SK-N-DZ (cell line): ENCODE measurements at regions not wholly inside any gene's neighbourhood (a gene's known extent, or its start where the extent isn't known, plus 50 kb on each side); places are given as distances from the start of the nearest gene placed in this dataset.

Experiments
- DNase-seq: peaks from one replicate; pipeline ENCODE4 v3.0.0-alpha.2; 2015; ENCODE audit warnings: low spot score

DNA sequence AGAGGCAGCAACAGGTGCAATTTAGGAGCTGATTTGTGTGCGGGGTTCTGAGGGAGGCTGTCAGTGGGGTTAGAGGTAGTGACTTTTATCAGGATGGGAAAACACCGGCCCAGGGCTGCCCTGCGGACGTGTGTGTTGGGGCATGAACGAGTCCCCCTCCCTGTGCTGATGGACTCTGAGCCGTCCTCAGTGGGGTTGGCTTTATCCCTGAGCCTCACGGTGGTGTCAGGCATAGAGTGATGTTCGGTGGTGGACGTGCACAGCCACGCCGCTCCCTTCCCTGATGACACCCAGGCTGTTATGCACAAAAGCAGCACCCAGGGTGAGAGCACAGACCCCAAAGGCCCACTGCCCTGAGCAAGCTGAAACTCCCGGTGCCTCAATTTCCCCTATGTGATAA is 809.1 kb downstream of the BRD1 start:
- no peak for DNase-seq

DNA sequence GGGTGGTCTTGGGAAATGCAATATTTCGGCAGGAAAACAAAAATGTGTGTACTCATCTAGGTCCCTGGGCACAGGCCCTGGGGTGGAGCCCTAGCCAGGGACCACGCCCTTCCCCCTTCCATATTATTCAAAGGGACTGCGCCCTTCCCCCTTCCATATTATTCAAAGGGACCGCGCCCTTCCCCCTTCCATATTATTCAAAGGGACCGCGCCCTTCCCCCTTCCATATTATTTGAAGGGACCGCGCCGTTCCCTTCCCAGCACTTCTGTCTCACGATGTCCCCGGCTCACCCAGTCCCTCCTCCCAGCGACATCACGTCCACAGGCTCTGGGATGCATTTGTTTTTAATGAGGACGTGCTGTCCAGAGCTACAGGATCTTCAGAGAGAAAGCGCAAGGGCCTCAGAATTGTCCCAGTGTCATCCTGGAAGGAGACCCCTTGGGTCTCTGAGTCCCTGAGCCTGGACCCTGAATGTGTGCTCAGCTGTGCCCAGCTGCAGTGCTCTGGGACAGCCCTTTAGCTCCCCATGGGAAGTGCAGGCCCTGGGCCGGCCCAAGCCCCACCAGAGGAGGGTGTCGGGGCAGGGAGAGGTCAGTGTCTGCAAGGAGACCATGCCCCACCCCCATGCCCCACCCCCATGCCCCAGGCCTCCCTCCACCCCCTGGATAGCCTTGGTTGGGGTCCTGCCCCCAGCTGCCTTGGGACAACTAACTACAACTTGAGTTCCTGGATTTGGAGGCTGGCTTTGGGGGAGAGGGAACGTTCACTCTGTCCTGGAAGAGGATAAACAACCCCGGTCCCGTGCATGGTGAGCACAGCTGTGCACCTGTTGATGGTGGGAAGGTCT is 810.0 kb downstream of the BRD1 start:
- DNase-seq: no peak

DNA sequence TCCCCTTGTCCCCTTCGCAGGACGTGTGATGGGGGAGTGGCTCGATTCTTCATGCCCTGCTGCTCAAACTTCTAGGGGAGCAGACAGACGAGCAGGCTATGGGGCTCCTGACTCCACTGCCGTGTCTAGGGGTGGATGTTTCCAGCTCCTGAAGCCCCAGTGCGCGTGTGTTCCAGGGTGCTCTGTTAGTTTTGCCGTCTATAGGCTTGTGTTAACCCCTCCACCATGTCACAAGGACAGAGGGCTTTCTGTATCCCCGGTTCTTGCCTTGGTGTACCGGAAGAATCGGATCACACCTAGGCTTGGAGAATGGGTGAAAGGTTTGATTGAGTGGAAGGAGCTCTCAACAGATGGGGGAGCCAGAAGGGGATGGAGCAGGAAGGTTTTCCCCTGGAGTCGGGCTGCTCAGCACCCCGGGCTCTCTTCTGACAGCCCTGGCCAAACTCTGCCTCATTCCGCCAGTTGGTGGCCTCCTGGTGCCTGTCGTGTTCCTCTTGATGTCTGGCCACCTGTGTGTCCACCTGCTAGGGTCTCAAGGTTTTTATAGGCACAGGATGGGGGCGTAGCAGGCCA is 810.7 kb downstream of the BRD1 start:
- DNase-seq: no peak

DNA sequence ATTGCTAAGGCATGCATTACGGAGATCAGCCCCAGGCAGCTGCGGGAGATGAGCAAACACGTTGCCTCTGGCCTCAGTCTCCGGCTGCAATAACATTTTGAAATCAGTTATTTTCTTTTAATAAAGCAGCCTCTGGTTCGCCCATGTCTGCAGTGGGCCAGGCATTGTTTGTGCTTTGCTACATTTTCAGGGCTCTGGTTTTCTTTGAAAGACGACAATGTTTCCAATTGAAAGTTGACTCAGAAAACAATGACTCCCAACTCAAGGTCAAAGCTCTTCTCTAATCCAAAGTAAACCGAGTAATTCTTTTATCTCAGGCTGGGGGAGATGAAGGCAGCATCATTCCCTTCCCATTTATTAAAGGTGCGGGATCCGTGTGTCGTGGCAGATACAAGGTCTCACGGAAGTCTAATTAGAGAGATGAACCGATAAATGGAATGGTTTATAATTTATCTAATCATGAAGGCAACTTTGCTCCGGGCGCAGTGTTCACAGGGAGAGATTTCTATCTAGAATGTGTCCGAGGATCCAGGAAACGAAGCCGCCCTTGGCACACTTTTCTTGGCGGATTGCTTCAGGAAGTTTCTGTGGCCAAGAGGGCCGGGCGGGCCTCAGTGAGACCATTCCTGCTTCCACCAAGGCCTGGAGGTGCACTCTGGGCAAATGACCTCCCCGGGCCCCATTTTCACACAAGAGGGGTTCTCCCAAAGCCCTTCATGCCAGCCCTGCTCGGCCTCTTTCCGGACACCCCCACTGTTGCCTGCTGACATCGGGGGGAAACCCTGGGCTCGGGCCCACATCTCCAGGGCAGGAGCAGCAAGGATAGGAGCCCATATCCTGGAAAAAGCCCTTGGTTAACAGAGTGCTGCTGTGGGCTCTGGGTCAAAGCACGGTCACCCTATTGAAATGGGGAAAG is 811.4 kb downstream of the BRD1 start:
- no peak for DNase-seq

DNA sequence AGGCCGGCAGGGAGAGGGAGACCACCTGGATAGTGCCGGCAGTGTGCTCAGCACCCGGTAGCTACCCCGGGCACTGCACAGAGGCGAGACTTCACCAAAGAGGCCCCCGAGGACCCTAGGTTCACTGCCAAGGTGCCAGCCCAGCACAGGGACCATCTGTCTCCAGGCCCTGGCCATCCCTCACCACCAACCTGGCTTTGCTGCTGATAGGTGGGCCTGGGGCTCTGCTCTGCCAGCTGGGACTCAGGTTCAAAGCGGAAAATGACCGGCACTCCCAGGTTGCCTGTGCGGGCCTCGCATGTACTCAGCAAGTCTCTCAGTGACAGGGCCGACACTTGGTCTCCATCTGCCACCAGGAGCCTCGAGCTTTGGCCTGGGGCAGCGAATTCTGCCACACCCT is 812.2 kb downstream of the BRD1 start:
- DNase-seq: no peak

DNA sequence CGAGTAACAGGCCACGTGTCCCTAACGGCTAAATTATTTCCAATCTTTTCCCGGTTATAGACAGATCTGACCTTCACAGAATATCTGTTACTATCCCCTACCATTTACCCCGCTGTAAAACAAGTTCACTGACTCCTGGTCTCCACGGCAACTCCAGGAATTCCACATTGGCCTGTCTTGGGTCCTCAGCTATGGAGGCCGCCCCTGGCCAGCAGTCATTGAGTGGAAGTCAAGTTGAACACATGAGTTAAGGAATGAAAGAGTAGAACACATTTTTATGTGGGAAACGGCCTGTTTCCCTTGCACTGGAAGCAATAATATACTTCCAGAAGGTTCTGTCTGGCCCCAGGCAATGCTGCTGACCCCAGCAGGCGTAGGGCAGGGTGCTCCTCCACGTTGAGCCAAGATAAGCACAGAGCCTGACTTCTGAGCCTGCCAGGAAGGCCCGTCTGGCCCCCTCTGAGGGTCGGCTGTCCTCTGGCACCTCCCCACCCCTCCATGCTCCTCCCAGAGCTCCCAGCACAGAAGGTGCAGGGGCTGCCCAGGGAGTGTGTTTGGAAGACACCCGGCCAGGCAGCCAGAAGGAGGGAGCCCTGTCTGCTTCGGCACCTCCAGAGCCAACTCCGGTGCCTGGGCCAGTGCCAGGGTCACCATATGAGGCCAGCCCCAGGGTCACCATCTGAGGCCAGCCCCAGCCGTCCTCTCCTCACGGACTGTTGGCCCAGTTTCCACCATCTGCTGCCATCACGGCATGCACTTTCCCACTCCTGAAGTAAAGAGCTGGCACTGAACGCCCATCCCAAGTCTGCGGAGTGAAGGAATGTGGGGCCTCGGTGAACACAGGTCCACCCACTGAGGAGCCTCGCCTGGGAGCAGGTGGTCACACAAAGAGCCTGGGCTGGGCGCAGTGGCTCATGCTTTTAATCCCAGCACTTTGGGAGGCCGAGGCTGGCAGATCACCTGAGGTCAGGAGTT is 813.2 kb downstream of the BRD1 start:
- DNase-seq: no peak

GRCh38 chr22:49013707-49014106 is 814.0 kb downstream of the BRD1 start:
- DNase-seq: no peak

- DNase-seq: no peak
Measured at GRCh38 chr22:49012712-49013395, 814.8 kb downstream of the BRD1 start.

- DNase-seq: peak; percentile 67
Measured at GRCh38 chr22:49011769-49012648, 815.7 kb downstream of the BRD1 start.

- no peak for DNase-seq
Measured at GRCh38 chr22:49011379-49011768, 816.3 kb downstream of the BRD1 start.

DNA sequence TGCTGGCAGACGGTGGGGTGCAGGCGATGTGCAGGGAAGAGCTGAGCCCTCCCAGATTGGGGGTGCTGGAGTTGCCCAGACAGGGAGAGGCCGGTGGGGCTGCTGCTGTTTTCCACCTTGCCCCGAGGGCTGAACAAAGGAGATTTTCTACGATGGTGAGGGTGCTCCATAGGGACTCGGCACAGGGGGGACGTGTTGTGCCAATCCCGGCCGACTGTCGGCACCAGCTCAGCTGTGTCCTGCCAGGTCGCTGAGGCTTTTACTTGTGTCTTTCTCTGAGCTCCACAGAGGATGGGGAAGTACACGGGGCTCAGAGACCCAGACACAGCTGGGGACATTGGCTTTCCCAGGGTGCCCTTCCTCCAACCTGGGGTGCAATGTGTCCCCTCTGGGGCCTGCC is 816.8 kb downstream of the BRD1 start:
- DNase-seq: no peak

DNA sequence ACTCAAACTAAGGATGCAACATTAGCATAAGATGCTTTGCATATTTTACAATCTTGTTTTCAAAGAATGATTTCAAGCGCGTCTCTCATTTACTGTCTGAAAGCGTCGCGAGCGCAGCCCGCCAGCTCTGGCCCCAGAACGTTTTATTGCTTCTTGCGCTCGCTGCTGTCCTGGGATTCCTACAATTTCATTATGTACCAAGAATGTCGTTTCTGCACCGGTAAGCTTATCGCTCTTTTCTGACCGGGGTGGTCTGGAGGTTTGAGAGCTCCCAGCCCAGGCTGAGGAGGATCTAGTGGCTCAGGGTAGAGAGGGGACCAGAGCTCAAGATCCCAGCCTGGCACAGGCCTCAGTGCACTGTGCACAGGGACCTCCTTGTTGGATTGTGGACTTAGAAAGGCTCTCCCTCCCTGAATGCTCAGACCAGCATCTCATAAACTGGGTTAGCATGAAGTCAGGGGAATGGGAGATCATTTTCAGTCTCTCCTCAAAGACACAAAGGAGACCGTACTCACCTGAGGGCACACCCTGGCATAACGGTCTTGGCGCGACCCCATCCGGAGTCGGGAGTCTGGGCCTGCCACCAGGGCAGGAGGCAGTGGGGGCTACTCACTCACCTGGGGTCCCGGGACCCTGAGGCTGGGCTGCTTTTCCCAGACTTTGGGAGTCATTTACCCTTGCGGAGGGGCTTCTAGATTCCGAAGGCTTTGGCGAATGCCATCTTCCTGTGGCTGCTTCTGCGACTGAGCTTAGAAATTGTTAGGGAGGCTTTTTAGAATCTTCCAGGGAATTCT is 817.4 kb downstream of the BRD1 start:
- peak; percentile 59 for DNase-seq

DNA sequence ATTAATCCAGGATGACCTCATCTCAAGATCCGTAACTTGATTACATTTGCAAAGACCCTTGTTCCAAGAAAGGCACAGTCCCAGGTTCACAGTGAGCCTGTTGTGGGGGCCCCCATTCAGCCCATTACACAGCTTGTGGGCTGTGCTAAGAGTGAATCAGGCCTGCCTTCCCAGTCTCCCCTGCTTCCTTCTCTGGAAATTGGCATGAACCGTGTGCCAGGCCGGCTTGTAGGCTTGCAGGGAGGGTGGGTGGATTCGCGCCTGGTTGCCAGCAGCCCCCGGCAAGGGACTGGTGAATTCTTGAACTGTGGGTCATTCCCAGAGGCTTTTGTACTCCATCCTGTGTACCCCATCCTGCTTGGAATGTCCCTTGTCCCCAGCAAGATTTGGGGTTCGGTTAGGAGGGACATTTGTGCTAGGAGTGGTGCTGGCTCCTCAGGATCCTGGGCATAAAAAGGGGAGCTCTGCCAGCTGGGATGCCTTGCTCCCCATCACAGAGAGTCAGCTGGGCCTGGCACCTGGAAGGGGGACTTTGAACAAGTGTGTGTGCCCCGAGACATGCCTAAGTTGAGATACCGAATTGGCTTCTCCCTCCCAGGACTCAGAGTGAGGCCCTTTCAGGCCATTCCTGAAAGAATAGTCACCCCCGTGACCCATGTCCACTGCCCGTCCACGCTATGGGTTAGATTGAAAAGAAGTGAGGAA is 818.2 kb downstream of the BRD1 start:
- no peak for DNase-seq

DNA sequence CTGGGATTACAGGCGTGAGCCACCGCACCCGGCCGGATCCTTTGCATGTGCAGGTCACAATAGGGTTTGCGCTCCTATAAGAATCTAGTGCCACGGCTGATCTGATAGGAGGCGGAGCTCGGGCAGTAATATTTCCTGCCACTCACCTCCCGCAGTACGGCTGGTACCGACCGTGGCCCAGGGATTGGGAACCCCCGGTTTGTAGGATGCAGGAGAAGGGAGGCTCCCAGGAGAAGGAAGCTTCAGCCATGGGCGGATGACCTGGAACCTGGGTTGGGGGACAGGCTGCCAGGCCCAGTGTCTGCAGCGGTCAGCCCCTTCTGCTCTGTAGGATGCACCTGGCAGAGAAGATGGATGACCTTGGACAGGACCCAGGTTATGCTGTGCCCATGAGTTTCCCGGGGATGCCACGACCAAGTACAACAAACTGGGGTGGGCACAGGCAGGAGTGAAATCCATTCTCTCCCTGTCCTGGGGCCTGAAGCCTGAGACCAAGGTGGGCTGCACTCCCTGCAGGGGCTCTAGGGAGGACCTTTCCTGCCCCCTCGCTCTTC is 818.9 kb downstream of the BRD1 start:
- no peak for DNase-seq

DNA sequence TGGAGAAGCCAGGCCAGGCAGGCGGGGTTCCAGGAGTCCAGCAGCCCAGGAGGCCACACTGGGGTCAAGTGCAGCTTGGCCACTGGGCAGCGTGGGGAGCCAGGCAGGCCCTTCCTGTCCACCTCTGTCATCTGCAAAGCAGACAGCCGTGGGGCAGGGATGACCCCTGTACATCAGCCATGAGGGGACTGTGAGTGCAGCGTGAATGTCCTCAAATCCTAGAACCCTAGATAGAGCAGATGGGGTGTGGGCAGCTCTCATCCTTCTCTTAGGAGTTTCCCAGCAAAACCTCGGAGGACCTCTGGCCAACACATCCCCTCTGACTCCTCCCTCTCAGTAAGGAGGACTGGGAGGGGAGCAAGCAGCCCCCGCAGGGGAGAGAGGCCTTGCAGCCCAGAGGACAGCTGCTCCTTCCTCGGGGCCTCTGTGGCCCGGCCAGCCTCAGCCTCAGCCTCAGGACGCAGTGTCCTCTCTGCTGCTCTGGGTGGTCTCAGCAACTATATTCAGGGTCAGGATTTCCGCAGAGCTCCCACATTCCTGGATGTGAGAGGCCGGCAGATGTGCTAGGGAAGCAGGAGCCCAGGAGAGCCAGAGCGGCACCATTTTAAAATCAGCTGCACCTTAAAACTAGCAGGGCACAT is 820.5 kb downstream of the BRD1 start:
- no peak for DNase-seq

DNA sequence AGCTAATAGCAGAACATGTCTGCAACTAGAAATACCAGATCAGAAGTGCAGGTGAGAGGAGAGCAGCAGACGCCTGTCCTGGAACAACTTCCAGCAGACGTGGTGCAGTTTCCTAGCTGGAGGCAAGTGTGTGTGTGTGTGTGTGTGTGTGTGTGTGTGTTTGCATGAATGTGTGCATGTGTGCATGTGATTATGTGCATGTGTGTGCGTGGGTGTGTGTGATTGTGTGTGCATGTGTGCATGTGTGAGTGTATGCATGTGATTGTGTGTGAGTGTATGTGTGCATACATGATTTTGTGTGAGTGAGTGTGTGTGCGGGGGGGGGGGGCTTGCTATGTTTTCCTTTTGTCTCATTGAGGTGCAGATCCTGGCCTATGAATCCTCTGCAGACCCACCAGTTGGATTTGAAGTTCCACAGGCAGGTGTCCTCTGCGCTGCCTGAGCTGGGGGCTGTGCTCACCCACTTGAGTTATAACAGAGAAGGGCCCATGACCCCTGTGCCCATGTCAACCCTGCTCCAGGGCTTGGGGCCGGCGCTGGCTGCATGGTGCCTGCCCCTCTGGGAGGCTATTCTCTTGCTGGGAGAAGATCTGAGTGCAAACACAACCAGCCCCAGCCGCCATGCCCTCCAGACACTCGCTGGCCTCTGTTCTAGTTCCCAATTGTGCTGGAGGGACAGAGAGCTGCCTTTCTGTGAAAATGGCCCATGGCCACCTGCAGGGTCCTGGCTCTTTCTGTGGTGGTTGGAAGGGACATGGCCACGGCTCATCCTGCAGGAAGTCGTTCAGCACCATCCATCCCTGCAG is 821.3 kb downstream of the BRD1 start:
- no peak for DNase-seq
